Femur (tissue), 1 donor: ENCODE measurements at regions not wholly inside any gene's neighbourhood (a gene's known extent, or its start where the extent isn't known, plus 50 kb on each side); places are given as distances from the start of the nearest gene placed in this dataset.
"Not testable (repeated sequence)": the region's sequence is repeated elsewhere in the genome, so short reads cannot be mapped to it uniquely, and the experiment has no call there.

Experiments used
- DNase-seq: peaks from one replicate; pipeline ENCODE4 v3.0.0-alpha.2; 2017

GRCh38 chrX:73940893-73941470, 88.5 kb upstream of the XIST start:
- DNase-seq: no peak

GRCh38 chrX:73937843-73938242, 85.3 kb upstream of the XIST start:
- DNase-seq: not testable (repeated sequence)

GRCh38 chrX:73932522-73932921, 80.0 kb upstream of the XIST start:
- DNase-seq: no peak

- DNase-seq: no peak
Measured at GRCh38 chrX:73930300-73930699, 77.8 kb upstream of the XIST start.

- DNase-seq: no peak
Measured at GRCh38 chrX:73922856-73923455, 70.4 kb upstream of the XIST start.

- no peak for DNase-seq
Measured at GRCh38 chrX:73916931-73917667, 64.6 kb upstream of the XIST start.

- DNase-seq: no peak
Measured at GRCh38 chrX:73916489-73916888, 64.0 kb upstream of the XIST start.

GRCh38 chrX:73914792-73915191, 62.3 kb upstream of the XIST start:
- not testable (repeated sequence) for DNase-seq

- no peak for DNase-seq
Measured at GRCh38 chrX:73913580-73913979, 61.1 kb upstream of the XIST start.

- DNase-seq: not testable (repeated sequence)
Measured at GRCh38 chrX:73911946-73912345, 59.4 kb upstream of the XIST start.

GRCh38 chrX:73905749-73906374, 53.3 kb upstream of the XIST start:
- DNase-seq: not testable (repeated sequence)

- no peak for DNase-seq
Measured at GRCh38 chrX:73903941-73904340, 51.4 kb upstream of the XIST start.
